Posterior cingulate gyrus (tissue), 11 donors: ENCODE measurements at regions not wholly inside any gene's neighbourhood (a gene's known extent, or its start where the extent isn't known, plus 50 kb on each side); places are given as distances from the start of the nearest gene placed in this dataset.
A peak's percentile ranks its signal among the peaks of the same experiment; 100 is the strongest.
"Not testable (repeated sequence)": the region's sequence is repeated elsewhere in the genome, so short reads cannot be mapped to it uniquely, and the experiment has no call there.

Source experiments
- DNase-seq, 10 donors: peaks; one replicate each; pipeline versions ENCODE4 v3.0.0 to v3.0.0-alpha.2; 2020 to 2021; ENCODE audit warnings: mixed read lengths in 3 of 10
- intact Hi-C: fragments of 100-400 bp; cut with DNase I; formaldehyde crosslinking; loops from one replicate; pipeline ENCODE4 v1.15.1; 2023

GRCh38 chr5:18292146-18292545 is 657.9 kb downstream of the TAF11L14 start:
- intact Hi-C loops: no loop called here
- no peak for DNase-seq

GRCh38 chr5:18295696-18296095 is 661.4 kb downstream of the TAF11L14 start:
- intact Hi-C loops, DNase-seq: not testable (repeated sequence)

GRCh38 chr5:18299166-18299565 is 664.9 kb downstream of the TAF11L14 start:
- intact Hi-C loops: no loop called here
- DNase-seq: no peak

- intact Hi-C loops: no loop called here
- DNase-seq: peak in 4 of 10 donors; percentile 30 to 83 (median 51)
These were observed 671.1 kb downstream of the TAF11L14 start for GRCh38 chr5:18305288-18305924.

GRCh38 chr5:18311266-18311665 is 677.0 kb downstream of the TAF11L14 start:
- DNase-seq: no peak
- intact Hi-C loops: no loop called here

GRCh38 chr5:18312016-18312415 is 677.8 kb downstream of the TAF11L14 start:
- intact Hi-C loops: no loop called here
- DNase-seq: no peak

- intact Hi-C loops: loop anchor here (1.0 kb wide), 1 partner anchor 1098 kb away; no protein-coding TSS in a partner anchor
- no peak for DNase-seq
These were observed 680.0 kb downstream of the TAF11L14 start for GRCh38 chr5:18314192-18314778.

GRCh38 chr5:18321262-18321942 is 687.1 kb downstream of the TAF11L14 start:
- DNase-seq: no peak
- intact Hi-C loops: no loop called here

- intact Hi-C loops: no loop called here
These were observed 689.6 kb downstream of the TAF11L14 start for GRCh38 chr5:18323891-18324290.

GRCh38 chr5:18325431-18325830 is 691.2 kb downstream of the TAF11L14 start:
- no peak for DNase-seq

More at GRCh38 chr5:18323891-18324290, 689.6 kb downstream of the TAF11L14 start:
- DNase-seq: no peak

GRCh38 chr5:18329328-18329727 is 695.1 kb downstream of the TAF11L14 start:
- intact Hi-C loops: no loop called here
- DNase-seq: no peak

More at GRCh38 chr5:18325431-18325830, 691.2 kb downstream of the TAF11L14 start:
- intact Hi-C loops: no loop called here

- DNase-seq: no peak
- intact Hi-C loops: no loop called here
These were observed 699.6 kb downstream of the TAF11L14 start for GRCh38 chr5:18333841-18334240.

- intact Hi-C loops: no loop called here
- DNase-seq: no peak
These were observed 700.7 kb downstream of the TAF11L14 start for GRCh38 chr5:18334949-18335348.

GRCh38 chr5:18354828-18355227 is 720.6 kb downstream of the TAF11L14 start:
- DNase-seq: no peak
- intact Hi-C loops: no loop called here

GRCh38 chr5:18357486-18357885 is 723.2 kb downstream of the TAF11L14 start:
- intact Hi-C loops: no loop called here
- DNase-seq: no peak

GRCh38 chr5:18366234-18366633 is 732.0 kb downstream of the TAF11L14 start:
- intact Hi-C loops: no loop called here

GRCh38 chr5:18370531-18370930 is 736.3 kb downstream of the TAF11L14 start:
- no peak for DNase-seq
- intact Hi-C loops: no loop called here

More at GRCh38 chr5:18366234-18366633, 732.0 kb downstream of the TAF11L14 start:
- DNase-seq: no peak

GRCh38 chr5:18375641-18376040 is 741.4 kb downstream of the TAF11L14 start:
- DNase-seq: no peak
- intact Hi-C loops: no loop called here

- DNase-seq: no peak
- intact Hi-C loops: no loop called here
These were observed 743.8 kb downstream of the TAF11L14 start for GRCh38 chr5:18378066-18378465.

- DNase-seq: no peak
- intact Hi-C loops: no loop called here
These were observed 744.9 kb downstream of the TAF11L14 start for GRCh38 chr5:18379189-18379588.

GRCh38 chr5:18380729-18381362 is 746.6 kb downstream of the TAF11L14 start:
- no peak for DNase-seq
- intact Hi-C loops: no loop called here
